Epidermal melanocyte (primary cell): ENCODE measurements at regions not wholly inside any gene's neighbourhood (a gene's known extent, or its start where the extent isn't known, plus 50 kb on each side); places are given as distances from the start of the nearest gene placed in this dataset.
A peak's percentile ranks its signal among the peaks of the same experiment; 100 is the strongest.

Source experiments
- DNase-seq: peaks from one replicate; pipeline ENCODE4 v3.0.0; 2011; ENCODE audit warnings: low spot score; ENCODE audit not compliant: insufficient read length

GRCh38 chr17:68812876-68813584 is 142.2 kb downstream of the ABCA8 start:
- no peak for DNase-seq

DNA sequence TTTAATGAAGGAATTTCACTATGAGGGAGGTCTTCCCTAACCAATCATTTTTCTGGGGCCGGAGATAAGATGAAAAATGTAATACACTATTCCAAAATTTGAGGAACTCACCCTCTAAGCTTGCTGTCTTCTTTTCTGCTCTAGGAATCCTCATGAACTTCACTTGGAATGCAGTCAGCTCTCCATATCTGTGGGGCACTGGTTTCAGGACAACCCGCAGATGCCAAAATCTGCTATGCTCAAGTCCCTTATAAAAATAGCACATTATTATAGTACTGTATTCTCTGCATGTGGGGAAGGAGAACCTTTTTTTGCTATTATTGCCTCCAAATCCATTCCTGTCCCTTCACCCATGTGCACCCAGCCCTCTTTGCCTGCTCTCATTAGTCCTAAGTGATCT is 146.0 kb downstream of the ABCA8 start:
- DNase-seq, result no peak

DNA sequence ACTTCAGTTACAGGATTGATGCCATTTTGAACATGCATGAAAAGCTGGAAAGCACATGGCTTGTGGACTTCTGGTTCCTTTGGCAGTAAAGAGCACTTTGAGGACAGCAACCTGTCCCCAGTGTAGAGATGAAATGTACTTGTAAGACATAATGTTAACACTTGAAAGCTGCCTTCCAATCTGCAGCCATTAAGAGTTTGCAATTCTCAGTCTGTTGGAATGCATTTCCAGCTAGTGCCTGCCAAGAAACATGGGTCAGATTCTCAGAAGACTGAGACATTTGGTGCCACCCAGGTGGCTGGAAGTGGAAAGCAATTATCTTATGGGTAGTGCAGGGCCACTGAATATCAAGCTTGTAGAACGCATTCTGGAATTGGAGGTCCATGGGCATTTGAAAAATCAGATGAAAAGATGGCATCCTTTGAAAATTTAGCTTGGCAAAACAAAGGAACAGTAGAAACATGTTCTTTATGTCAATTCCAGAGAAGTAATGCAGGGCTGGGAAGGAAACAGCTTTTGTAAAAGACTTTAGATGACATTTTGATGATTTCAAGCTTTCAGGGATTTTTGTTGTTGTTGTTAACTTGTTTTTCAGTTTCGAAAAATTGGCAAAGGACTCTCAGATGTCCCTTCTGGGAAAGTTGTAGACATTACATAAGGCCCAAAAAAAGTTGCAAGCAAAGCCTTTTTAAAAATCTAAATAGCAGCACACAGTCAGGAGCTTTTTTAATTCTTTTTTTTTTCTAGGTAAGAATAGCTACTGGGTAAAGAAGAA is 147.0 kb downstream of the ABCA8 start:
- DNase-seq, result no peak

DNA sequence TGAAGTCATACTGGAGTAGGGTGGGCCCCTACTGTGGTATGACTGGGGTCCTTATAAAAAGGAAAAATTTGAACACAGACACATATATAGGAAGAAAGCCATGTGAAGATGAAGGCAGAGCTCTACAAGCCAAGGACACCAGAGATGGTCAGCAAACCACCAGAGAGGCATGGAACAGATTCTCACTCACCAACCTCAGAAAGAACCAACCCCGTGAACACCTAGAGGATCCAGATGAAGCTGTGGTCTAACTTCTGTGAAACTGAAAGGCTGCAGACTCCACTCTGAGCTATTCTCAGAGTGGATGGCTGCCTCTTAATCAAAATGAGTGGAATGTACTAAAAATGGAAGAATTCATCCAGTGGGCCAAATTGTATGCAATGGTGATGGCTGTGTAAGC is 149.6 kb downstream of the ABCA8 start:
- no peak for DNase-seq

DNA sequence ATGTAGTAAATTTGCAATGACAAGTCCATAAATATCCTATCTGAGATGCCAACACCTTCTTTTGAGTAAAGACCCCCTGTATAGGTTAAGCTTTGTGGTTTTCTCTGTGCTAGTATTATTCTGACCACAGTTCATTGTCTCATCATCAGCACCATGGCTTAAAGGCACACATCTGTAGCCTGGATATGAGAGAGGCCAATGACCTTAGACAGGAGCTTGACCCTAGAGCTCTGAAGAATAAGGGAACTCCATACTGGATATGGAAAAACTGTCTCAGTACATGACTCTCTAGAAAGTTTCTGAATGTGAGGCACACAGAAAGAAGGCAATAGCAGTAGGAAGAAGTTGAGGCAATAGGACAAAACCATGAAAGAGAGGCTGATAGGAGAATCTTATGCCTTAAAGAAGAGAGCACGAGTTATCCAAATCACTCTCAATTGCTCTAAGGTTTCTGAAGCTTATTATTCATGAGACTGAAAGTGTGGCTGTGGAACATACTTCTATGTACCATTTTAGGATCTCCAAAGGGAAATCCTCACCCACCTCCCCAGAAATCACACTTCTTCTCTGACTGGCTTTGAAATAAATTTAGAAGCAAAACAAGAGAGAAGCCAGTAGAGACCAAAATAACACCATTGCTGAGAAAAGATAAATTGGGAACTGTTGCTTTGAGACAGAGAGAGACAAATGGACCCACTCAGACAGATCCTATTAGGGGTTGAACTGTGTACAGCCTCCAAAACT is 150.2 kb downstream of the ABCA8 start:
- DNase-seq, result no peak

DNA sequence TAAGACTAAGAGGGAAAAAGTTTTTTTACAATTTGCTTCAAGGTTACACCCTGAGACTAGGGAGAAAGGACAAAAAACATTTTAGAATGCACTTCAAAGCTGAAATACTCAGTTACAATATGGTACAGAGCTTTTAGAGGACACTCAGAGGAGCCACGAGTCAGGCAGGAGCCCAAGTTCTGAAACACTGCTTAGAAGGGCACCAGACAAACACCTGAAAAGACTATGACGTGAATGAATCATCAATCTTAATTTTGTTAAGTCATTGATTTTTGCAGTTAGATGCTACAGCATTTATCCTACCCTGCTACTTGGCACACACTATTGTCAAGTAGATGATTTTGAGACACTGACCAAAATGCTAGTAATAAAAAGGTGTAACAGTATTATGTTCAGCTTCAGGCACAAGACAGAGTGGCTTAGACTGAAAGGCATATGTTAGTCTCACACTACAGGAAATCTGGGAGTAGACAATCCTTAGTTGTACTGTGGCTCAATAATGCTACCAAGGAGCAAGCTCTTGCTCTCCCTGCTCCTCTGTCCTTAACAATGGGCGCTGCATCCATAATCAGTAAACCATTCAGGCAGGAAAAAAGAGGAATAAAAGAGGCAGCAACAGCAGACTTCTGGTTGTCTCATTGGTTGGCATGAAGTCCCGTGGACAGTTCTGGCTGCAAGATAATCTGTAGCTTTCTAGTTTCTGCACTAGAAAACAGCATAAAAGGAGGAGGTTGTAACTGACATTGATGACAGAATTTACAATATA is 151.8 kb downstream of the ABCA8 start:
- DNase-seq, result no peak

GRCh38 chr17:68801335-68802247 is 153.6 kb downstream of the ABCA8 start:
- DNase-seq, result no peak

GRCh38 chr17:68800751-68801150 is 154.4 kb downstream of the ABCA8 start:
- DNase-seq, result no peak

GRCh38 chr17:68794636-68795434 is 160.4 kb downstream of the ABCA8 start:
- DNase-seq, result peak; percentile 66

- no peak for DNase-seq
Observed at GRCh38 chr17:68792873-68793272, 162.3 kb downstream of the ABCA8 start.

GRCh38 chr17:68792042-68792685 is 163.0 kb downstream of the ABCA8 start:
- DNase-seq, result no peak

- no peak for DNase-seq
Observed at GRCh38 chr17:68790931-68791330, 164.3 kb downstream of the ABCA8 start.

DNA sequence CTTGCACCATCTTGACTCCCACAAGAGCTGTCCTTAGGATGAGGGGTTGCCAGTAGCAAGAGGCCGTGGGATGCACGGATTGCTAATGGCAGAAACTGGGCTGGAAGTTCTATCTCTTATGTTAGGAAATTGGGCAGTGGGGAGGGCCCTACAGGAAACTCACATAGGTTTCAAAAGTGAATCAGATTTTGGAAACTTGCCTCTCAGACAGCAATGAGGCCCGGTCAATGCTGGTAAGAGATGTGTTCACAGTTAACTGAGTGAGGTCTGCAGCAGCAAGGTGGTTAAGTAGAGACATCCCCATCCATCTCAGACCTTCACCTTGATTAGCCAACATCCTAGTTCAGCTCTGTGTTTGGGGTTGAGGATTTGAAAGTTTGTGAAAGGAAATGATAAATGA is 164.7 kb downstream of the ABCA8 start:
- DNase-seq, result no peak

DNA sequence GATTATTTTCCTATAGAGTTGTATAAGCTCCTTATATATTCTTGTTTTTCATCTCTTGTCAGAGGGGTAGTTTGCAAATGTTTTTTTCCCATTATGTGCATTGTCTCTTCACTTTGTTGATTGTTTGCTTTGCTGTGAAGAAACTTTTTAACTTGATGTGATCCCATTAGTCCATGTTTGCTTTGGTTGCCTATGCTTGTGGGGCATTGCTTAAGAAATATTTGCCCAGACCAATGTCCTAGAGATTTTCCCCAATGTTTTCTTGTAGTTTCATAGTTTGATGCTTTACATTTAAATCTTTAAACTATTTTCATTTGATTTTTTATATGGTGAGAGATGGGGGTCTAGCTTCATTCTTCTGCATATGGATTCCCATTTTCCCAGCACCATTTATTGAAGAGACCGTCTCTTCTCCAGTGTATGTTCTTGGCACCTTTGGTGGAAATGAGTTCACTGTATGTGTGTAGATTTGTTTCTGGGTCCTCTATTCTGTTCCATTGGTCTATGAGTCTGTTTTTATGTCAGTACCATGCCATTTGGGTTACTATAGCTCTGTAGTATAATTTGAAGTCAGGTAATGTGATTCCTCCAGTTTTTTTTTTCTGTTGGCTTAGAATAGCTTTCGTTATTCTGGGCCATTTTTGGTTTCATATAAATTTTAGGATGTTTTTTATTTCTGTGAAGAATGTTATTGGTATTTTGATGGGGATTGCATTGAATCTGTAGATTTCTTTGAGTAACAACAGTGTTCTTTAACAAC is 165.8 kb downstream of the ABCA8 start:
- DNase-seq, result no peak

DNA sequence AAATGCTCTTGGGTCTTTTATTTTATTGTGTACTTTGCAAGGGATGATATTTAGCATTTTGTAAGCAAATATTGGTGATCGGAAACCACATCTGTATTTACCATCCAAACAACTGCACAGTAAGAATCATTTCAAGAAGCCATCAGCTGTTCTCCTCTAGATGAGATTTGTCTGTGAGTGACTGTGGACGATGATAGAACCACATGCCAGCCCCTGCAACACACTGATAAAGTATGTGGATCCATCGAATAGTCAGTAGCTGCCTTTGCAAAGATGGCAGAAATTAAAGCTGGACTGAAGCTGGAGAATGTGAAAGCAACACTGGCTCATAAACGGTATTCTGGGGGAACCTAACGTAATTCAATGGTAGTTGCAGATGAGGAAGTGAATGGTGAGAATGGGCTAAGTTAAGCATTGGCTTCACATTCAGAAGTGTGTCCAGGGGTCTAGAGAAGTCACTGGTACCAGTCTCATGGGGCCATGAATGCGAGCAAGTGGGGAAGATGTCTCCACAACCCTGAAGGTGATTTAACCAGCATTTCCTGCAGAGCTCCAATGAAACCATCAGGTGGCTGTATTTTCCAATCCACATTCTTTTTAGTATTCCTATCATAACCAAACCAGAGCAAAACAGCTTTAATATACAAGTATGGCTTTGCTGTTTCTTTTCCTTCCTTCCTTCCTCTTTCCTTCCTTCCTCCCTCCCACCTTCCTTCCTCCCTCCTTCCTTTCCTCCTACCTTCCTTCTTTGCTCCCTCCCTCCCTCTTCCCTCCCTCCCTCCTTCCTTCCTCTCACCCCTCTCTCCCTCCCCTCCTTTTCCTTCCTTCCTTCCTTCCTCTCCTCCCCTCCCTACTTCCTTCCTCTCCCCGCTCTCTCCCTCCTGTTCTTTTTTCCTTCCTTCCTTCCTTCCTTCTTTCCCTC is 169.4 kb downstream of the ABCA8 start:
- no peak for DNase-seq

GRCh38 chr17:68784431-68784830 is 170.8 kb downstream of the ABCA8 start:
- no peak for DNase-seq

- no peak for DNase-seq
Observed at GRCh38 chr17:68783861-68784260, 171.3 kb downstream of the ABCA8 start.
